ENCODE measurements at regions not wholly inside any gene's neighbourhood (a gene's known extent, or its start where the extent isn't known, plus 50 kb on each side); places are given as distances from the start of the nearest gene placed in this dataset.
"Not testable (repeated sequence)": the region's sequence is repeated elsewhere in the genome, so short reads cannot be mapped to it uniquely, and the experiment has no call there.

GRCh38 chr11:29227811-29228210 is 789.0 kb downstream of the KCNA4 start:
- 0 out of 2 replicates have a peak overlapping the region, but pooled peaks have one; percentile 4 for H3K4me2 ChIP-seq
- H3K79me2 ChIP-seq (ENCODE audit: insufficient read depth): no peaks in the 10 kb centered on the region
- H3K36me3 ChIP-seq (replicated peaks in 1 of 2; ENCODE audit: control insufficient read depth in 1 of 2, insufficient read depth in 2 of 2, low read length in 1 of 2): peaks cover 0 to under 1% of the 10 kb centered on the region in 2 experiments
- peak overlapping the region; percentile 75 for H2AFZ ChIP-seq (ENCODE audit: low read depth)
- no peak for DNase-seq
- H3K4me1 ChIP-seq (ENCODE audit: control insufficient read depth in 1 of 2, insufficient read depth in 2 of 2, low read depth in 1 of 2, low read length in 1 of 2): no peaks in the 10 kb centered on the region
- H3K9me3 ChIP-seq: no peaks in the 10 kb centered on the region
- no peaks in the 10 kb centered on the region for H4K20me1 ChIP-seq (ENCODE audit: insufficient read depth)
- no peak overlapping the region for H3K4me3 ChIP-seq (ENCODE audit: low read depth in 2 of 2, low read length in 1 of 2)
- no peak overlapping the region for H3K9ac ChIP-seq
- H3F3A ChIP-seq (replicated peaks; ENCODE audit: insufficient read depth): no peaks in the 10 kb centered on the region
- no peak overlapping the region for H3K27ac ChIP-seq (ENCODE audit: low read depth in 2 of 2, low read length in 1 of 2)
- ChIA-PET CTCF (no interaction called here), POLR2A (no interaction called here)
- TF ChIP-seq FOXJ3 (CRISPR knock-in tag; IDR thresholded peaks at IDR 0.05) (no peak), GABPA (IDR thresholded peaks at IDR 0.05; ENCODE audit: low read depth) (no peak), JUND (IDR thresholded peaks at IDR 0.05) (no peak), TEAD4 (IDR thresholded peaks at IDR 0.05; ENCODE audit: borderline replicate concordance, insufficient read depth) (no peak), SMC3 (IDR thresholded peaks at IDR 0.05; ENCODE audit: low read depth, low read length) (no peak), FOXM1 (IDR thresholded peaks at IDR 0.05; ENCODE audit: low read depth) (no peak), EP300 (IDR thresholded peaks at IDR 0.05; ENCODE audit: borderline replicate concordance in 1 of 2, low read depth in 1 of 2, low read length in 1 of 2) (no peak), SIN3A (IDR thresholded peaks at IDR 0.05; ENCODE audit: borderline replicate concordance, low read depth, low read length) (no peak), USF2 (IDR thresholded peaks at IDR 0.05; ENCODE audit: borderline replicate concordance, low read depth, low read length) (no peak), PBX3 (IDR thresholded peaks at IDR 0.05) (no peak)
- H3K27me3 ChIP-seq (ENCODE audit: insufficient read depth): no peaks in the 10 kb centered on the region
- 46% methylated on average over 6 of the region's 6 CpGs for WGBS (ENCODE audit: low lambda C conversion rate)
- H3K9me2 ChIP-seq: no peaks in the 10 kb centered on the region

GRCh38 chr11:29224739-29225384 is 792.0 kb downstream of the KCNA4 start:
- no peaks in the 10 kb centered on the region for H4K20me1 ChIP-seq (ENCODE audit: insufficient read depth)

GRCh38 chr11:29219531-29219930 is 797.3 kb downstream of the KCNA4 start:
- H3K79me2 ChIP-seq (ENCODE audit: insufficient read depth); H3K4me3 ChIP-seq (ENCODE audit: low read depth in 2 of 2, low read length in 1 of 2); H3F3A ChIP-seq (replicated peaks; ENCODE audit: insufficient read depth); H3K27me3 ChIP-seq (ENCODE audit: insufficient read depth); CTCF ChIA-PET; H3K9ac ChIP-seq; DNase-seq; H2AFZ ChIP-seq (ENCODE audit: low read depth); H3K36me3 ChIP-seq (replicated peaks in 1 of 2; ENCODE audit: control insufficient read depth in 1 of 2, insufficient read depth in 2 of 2, low read length in 1 of 2); H4K20me1 ChIP-seq (ENCODE audit: insufficient read depth); H3K27ac ChIP-seq (ENCODE audit: low read depth in 2 of 2, low read length in 1 of 2); H3K9me3 ChIP-seq; H3K4me1 ChIP-seq (ENCODE audit: control insufficient read depth in 1 of 2, insufficient read depth in 2 of 2, low read depth in 1 of 2, low read length in 1 of 2); H3K9me2 ChIP-seq; POLR2A ChIA-PET; H3K4me2 ChIP-seq: not testable (repeated sequence)
- WGBS (ENCODE audit: low lambda C conversion rate): 82% methylated on average over 1 of the region's 1 CpG

More at GRCh38 chr11:29224739-29225384, 792.0 kb downstream of the KCNA4 start:
- Histone ChIP-seq H3K9me3 (0 out of 2 replicates have a peak, but pooled peaks cover 4% of the 10 kb centered on the region), H3K4me3 (ENCODE audit: low read depth in 2 of 2, low read length in 1 of 2) (no peak overlapping the region), H3K4me2 (no peak overlapping the region), H3K36me3 (replicated peaks in 1 of 2; ENCODE audit: control insufficient read depth in 1 of 2, insufficient read depth in 2 of 2, low read length in 1 of 2) (peaks cover 0 to 3% of the 10 kb centered on the region in 2 experiments), H3K27me3 (ENCODE audit: insufficient read depth) (no peaks in the 10 kb centered on the region), H3K27ac (ENCODE audit: low read depth in 2 of 2, low read length in 1 of 2) (no peak overlapping the region), H2AFZ (ENCODE audit: low read depth) (no peak overlapping the region), H3K4me1 (ENCODE audit: control insufficient read depth in 1 of 2, insufficient read depth in 2 of 2, low read depth in 1 of 2, low read length in 1 of 2) (no peaks in the 10 kb centered on the region), H3K9ac (no peak overlapping the region), H3K9me2 (no peaks in the 10 kb centered on the region), H3K79me2 (ENCODE audit: insufficient read depth) (no peaks in the 10 kb centered on the region), H3F3A (replicated peaks; ENCODE audit: insufficient read depth) (no peaks in the 10 kb centered on the region)
- CTCF ChIA-PET: no interaction called here
- POLR2A ChIA-PET: no interaction called here
- DNase-seq: no peak
- 68% methylated on average over 7 of the region's 9 CpGs for WGBS (ENCODE audit: low lambda C conversion rate)
- no peak for TF ChIP-seq NFIC (IDR thresholded peaks at IDR 0.05; ENCODE audit: borderline replicate concordance)
- TF ChIP-seq MAX (IDR thresholded peaks at IDR 0.05; ENCODE audit: low read depth): no peak
- no peak for TF ChIP-seq CTCF (IDR thresholded peaks at IDR 0.05)
- TF ChIP-seq RAD21 (IDR thresholded peaks at IDR 0.05; ENCODE audit: low read length): no peak
- no peak for TF ChIP-seq FOXM1 (IDR thresholded peaks at IDR 0.05; ENCODE audit: low read depth)
